SK-N-SH (cell line): ENCODE measurements at regions not wholly inside any gene's neighbourhood (a gene's known extent, or its start where the extent isn't known, plus 50 kb on each side); places are given as distances from the start of the nearest gene placed in this dataset.

ENCODE experiments used
- CTCF ChIA-PET: fragments of 300-600, 350-600 bp; formaldehyde crosslinking; extraction: SDS; loops from one replicate; lab custom pipeline; 2021; lab: Yijun Ruan, JAX
- POLR2A ChIA-PET: fragments of 350-600 bp; sonication (Branson Sonifier 250); formaldehyde crosslinking; extraction: SDS; loops from one replicate; lab custom pipeline; 2020; ENCODE audit warnings: antibody characterized with exemption, inconsistent platforms; lab: Yijun Ruan, JAX
- DNase-seq: peaks from one replicate; pipeline ENCODE4 v3.0.0; 2012
- H2AFZ ChIP-seq: fragments of 200-600 bp; sonication (generic); 2 replicates; pipeline ENCODE4 v1.8.1; 2016; ENCODE audit warnings: antibody characterized with exemption, mild to moderate bottlenecking, low read depth
- H3F3A ChIP-seq: fragments of 200-600 bp; sonication (generic); replicated peaks from 2 replicates; pipeline ENCODE3; 2016; ENCODE audit warnings: antibody characterized with exemption, mild to moderate bottlenecking; ENCODE audit not compliant: insufficient read depth
- H3K27ac ChIP-seq, 2 experiments: fragments of 200-500 bp in 1 of 2; fragments of 200-600 bp in 1 of 2; sonication (Bioruptor generic) in 1 of 2; sonication (generic), shearing (Covaris generic) in 1 of 2; 2 replicates each; pipeline versions ENCODE4 v1.5.1 to v1.6.1; 2014 to 2016; ENCODE audit warnings: low read depth in 2 of 2, inconsistent platforms in 1 of 2, low read length in 1 of 2, mild to moderate bottlenecking in 1 of 2, mixed read lengths in 1 of 2
- H3K27me3 ChIP-seq: fragments of 200-600 bp; sonication (generic), shearing (Covaris generic); 2 replicates; pipeline ENCODE4 v1.6.1; 2016; ENCODE audit warnings: mixed run types; ENCODE audit not compliant: insufficient read depth
- H3K36me3 ChIP-seq, 2 experiments: fragments of 200-500 bp in 1 of 2; fragments of 200-600 bp in 1 of 2; sonication (Bioruptor generic) in 1 of 2; sonication (generic) in 1 of 2; replicated peaks in 1 of 2; 2 replicates each; pipeline versions ENCODE3 to v1.5.1; 2014 to 2016; ENCODE audit warnings: low read length in 1 of 2, mild to moderate bottlenecking in 1 of 2; ENCODE audit not compliant: insufficient read depth in 2 of 2, control insufficient read depth in 1 of 2
- H3K4me1 ChIP-seq, 2 experiments: fragments of 200-500 bp in 1 of 2; fragments of 200-600 bp in 1 of 2; sonication (Bioruptor generic) in 1 of 2; sonication (generic), shearing (Covaris generic) in 1 of 2; 2 replicates each; pipeline versions ENCODE4 v1.5.1 to v1.6.1; 2014 to 2016; ENCODE audit warnings: low read depth in 1 of 2, low read length in 1 of 2, mixed run types in 1 of 2; ENCODE audit not compliant: insufficient read depth in 2 of 2, control insufficient read depth in 1 of 2
- H3K4me2 ChIP-seq: fragments of 200-600 bp; sonication (generic), shearing (Covaris generic); 2 replicates; pipeline ENCODE4 v1.6.1; 2017; ENCODE audit warnings: mixed run types
- H3K4me3 ChIP-seq, 2 experiments: fragments of 200-500 bp in 1 of 2; fragments of 200-600 bp in 1 of 2; sonication (Bioruptor generic) in 1 of 2; sonication (generic), shearing (Covaris generic) in 1 of 2; 2 replicates each; pipeline versions ENCODE4 v1.5.1 to v1.8.1; 2014 to 2016; ENCODE audit warnings: low read depth in 2 of 2, inconsistent platforms in 1 of 2, low read length in 1 of 2, mild to moderate bottlenecking in 1 of 2, mixed read lengths in 1 of 2, moderate library complexity in 1 of 2
- H3K79me2 ChIP-seq: fragments of 200-600 bp; sonication (generic); 2 replicates; pipeline ENCODE4 v1.8.1; 2017; ENCODE audit warnings: mild to moderate bottlenecking; ENCODE audit not compliant: insufficient read depth
- H3K9ac ChIP-seq: fragments of 200-600 bp; sonication (generic); 2 replicates; pipeline ENCODE4 v1.6.1; 2017; ENCODE audit warnings: mixed run types
- H3K9me2 ChIP-seq: fragments of 200-600 bp; sonication (generic); 2 replicates; pipeline ENCODE4 v1.6.1; 2017; ENCODE audit warnings: mixed run types
- H3K9me3 ChIP-seq: fragments of 200-600 bp; sonication (generic); 2 replicates; pipeline ENCODE4 v1.6.1; 2017; ENCODE audit warnings: mixed run types, mild to moderate bottlenecking, moderate library complexity
- H4K20me1 ChIP-seq: fragments of 200-600 bp; sonication (generic); 2 replicates; pipeline ENCODE4 v1.6.1; 2017; ENCODE audit warnings: mild to moderate bottlenecking, mixed run types; ENCODE audit not compliant: insufficient read depth
- CHD2 ChIP-seq: fragments of 150-350 bp; IDR thresholded peaks from 2 replicates; pipeline ENCODE4 v1.6.1; 2018; ENCODE audit warnings: low read length; ENCODE audit not compliant: partially characterized antibody
- ELF1 ChIP-seq: IDR thresholded peaks from 2 replicates; pipeline ENCODE4 v1.4.0; 2012
- EP300 ChIP-seq, 2 experiments: IDR thresholded peaks; 2 replicates each; pipeline versions ENCODE4 v1.4.0 to v1.6.1; 2012; ENCODE audit warnings: borderline replicate concordance in 1 of 2, low read depth in 1 of 2, low read length in 1 of 2
- EZH2phosphoT487 ChIP-seq: fragments of 200-600 bp; sonication (generic); IDR thresholded peaks from 2 replicates; pipeline ENCODE4 v1.6.1; 2017; ENCODE audit warnings: low read depth, mixed run types, mild to moderate bottlenecking, antibody characterized with exemption, moderate library complexity, borderline replicate concordance
- FOXJ3 ChIP-seq: sonication (generic); formaldehyde crosslinking; IDR thresholded peaks from 2 replicates; pipeline ENCODE4 v1.5.1; 2020; ENCODE audit warnings: mild to moderate bottlenecking, missing genetic modification reagents
- GATA2 ChIP-seq: sonication (generic); formaldehyde crosslinking; IDR thresholded peaks from 2 replicates; pipeline ENCODE4 v1.5.0; 2020; ENCODE audit warnings: mild to moderate bottlenecking, missing genetic modification reagents
- JUND ChIP-seq: IDR thresholded peaks from 2 replicates; pipeline ENCODE4 v1.4.0; 2012
- MEF2A ChIP-seq: IDR thresholded peaks from 2 replicates; pipeline ENCODE4 v1.4.0; 2012; ENCODE audit warnings: low read depth, borderline replicate concordance
- NFIC ChIP-seq: IDR thresholded peaks from 2 replicates; pipeline ENCODE4 v1.4.0; 2012; ENCODE audit warnings: borderline replicate concordance
- NRF1 ChIP-seq: IDR thresholded peaks from 2 replicates; pipeline ENCODE4 v1.6.1; 2012; ENCODE audit warnings: low read depth, mild to moderate bottlenecking, low read length
- RAD21 ChIP-seq: IDR thresholded peaks from 2 replicates; pipeline ENCODE4 v1.6.1; 2012; ENCODE audit warnings: mild to moderate bottlenecking, low read length
- RCOR1 ChIP-seq: fragments of 150-350 bp; IDR thresholded peaks from 2 replicates; pipeline ENCODE4 v1.6.1; 2017; ENCODE audit warnings: antibody characterized with exemption, low read length
- REST ChIP-seq: IDR thresholded peaks from 2 replicates; pipeline ENCODE4 v1.6.1; 2012; ENCODE audit warnings: mild to moderate bottlenecking, low read depth, low read length, moderate library complexity
- TCF12 ChIP-seq: IDR thresholded peaks from 2 replicates; pipeline ENCODE4 v1.4.0; 2012
- USF1 ChIP-seq: IDR thresholded peaks from 2 replicates; pipeline ENCODE4 v1.4.0; 2012; ENCODE audit warnings: low read depth, borderline replicate concordance
- WGBS: methylation state at CpG from one replicate; pipeline ENCODE4 v1.1.6; 2017; ENCODE audit warnings: low lambda C conversion rate; 5-methylcytosine and 5-hydroxymethylcytosine counted together

DNA sequence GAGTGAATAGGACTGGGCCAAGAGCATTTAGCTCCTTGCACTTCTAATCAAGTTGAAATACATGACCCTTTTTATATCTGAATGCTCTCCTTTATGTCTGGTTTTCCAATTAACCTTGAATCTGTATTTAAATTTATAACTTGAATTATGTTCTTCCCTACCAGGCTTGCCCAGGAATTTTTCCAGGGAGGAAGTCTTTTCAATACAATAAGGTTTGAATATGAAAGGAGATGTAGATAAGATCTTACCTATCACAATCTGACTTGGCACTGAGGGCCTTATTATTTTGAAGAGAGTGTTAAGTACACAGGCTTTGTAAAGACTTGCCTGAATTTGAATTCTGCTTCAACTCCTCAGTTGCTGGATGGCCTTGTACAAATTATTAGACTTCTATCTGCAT is 555.7 kb downstream of the PCDH7 start:
- no peaks in the 10 kb centered on the region for H3F3A ChIP-seq
- H3K4me3 ChIP-seq = no peak overlapping the region
- H3K36me3 ChIP-seq = no peaks in the 10 kb centered on the region
- POLR2A ChIA-PET = no interaction called here
- H3K9me2 ChIP-seq = no peaks in the 10 kb centered on the region
- H3K4me1 ChIP-seq = no peaks in the 10 kb centered on the region
- no peak for DNase-seq
- TF ChIP-seq EZH2phosphoT487 (no peak), EP300 (IDR thresholded peaks at IDR 0.05; ENCODE audit: borderline replicate concordance in 1 of 2, low read depth in 1 of 2, low read length in 1 of 2) (no peak), USF1 (no peak)
- no peak overlapping the region for H3K27ac ChIP-seq
- H3K4me2 ChIP-seq = no peak overlapping the region
- no peaks in the 10 kb centered on the region for H3K27me3 ChIP-seq
- H3K9ac ChIP-seq = no peak overlapping the region
- no peaks in the 10 kb centered on the region for H3K79me2 ChIP-seq
- CTCF ChIA-PET = interaction anchor here (1.0 kb wide), 1 partner anchor 93 kb away, joined by 3 read pairs; no protein-coding TSS in a partner anchor
- no peaks in the 10 kb centered on the region for H4K20me1 ChIP-seq
- no peak overlapping the region for H2AFZ ChIP-seq
- no peaks in the 10 kb centered on the region for H3K9me3 ChIP-seq

- no peaks in the 10 kb centered on the region for H4K20me1 ChIP-seq
- ChIA-PET CTCF (no interaction called here), POLR2A (no interaction called here)
- no peaks in the 10 kb centered on the region for H3K27me3 ChIP-seq
- no peak overlapping the region for H3K4me2 ChIP-seq
- H3K9ac ChIP-seq = no peak overlapping the region
- H3K36me3 ChIP-seq = no peaks in the 10 kb centered on the region
- no peaks in the 10 kb centered on the region for H3F3A ChIP-seq
- H2AFZ ChIP-seq = no peak overlapping the region
- no peaks in the 10 kb centered on the region for H3K9me2 ChIP-seq
- no peak overlapping the region for H3K4me3 ChIP-seq
- WGBS = 19% methylated on average over 4 of the region's 4 CpGs
- no peak overlapping the region for H3K27ac ChIP-seq
- no peaks in the 10 kb centered on the region for H3K4me1 ChIP-seq
- no peak for DNase-seq
- no peaks in the 10 kb centered on the region for H3K79me2 ChIP-seq
- no peaks in the 10 kb centered on the region for H3K9me3 ChIP-seq
- TF ChIP-seq RAD21 (no peak), RCOR1 (no peak), REST (no peak), NFIC (no peak), MEF2A (no peak), TCF12 (no peak), NRF1 (no peak), EP300 (IDR thresholded peaks at IDR 0.05; ENCODE audit: borderline replicate concordance in 1 of 2, low read depth in 1 of 2, low read length in 1 of 2) (no peak), GATA2 (CRISPR knock-in tag) (no peak), CHD2 (no peak), FOXJ3 (CRISPR knock-in tag) (no peak), JUND (no peak), ELF1 (no peak)
- TF ChIP-seq, all 33 proteins: peak for 0
These were observed 563.5 kb downstream of the PCDH7 start for GRCh38 chr4:31283679-31284078.
